CD14-positive monocyte (primary cell): ENCODE measurements at regions not wholly inside any gene's neighbourhood (a gene's known extent, or its start where the extent isn't known, plus 50 kb on each side); places are given as distances from the start of the nearest gene placed in this dataset.

ENCODE experiments used
- DNase-seq, 3 donors: peaks; one replicate each; pipeline ENCODE4 v3.0.0-alpha.2; 2011 to 2022
- H2AFZ ChIP-seq: 2 replicates; pipeline ENCODE4 v1.6.0; 2012; ENCODE audit warnings: mild to moderate bottlenecking, low read depth, low read length, inconsistent platforms; ENCODE audit not compliant: insufficient read depth, poor library complexity, severe bottlenecking
- H3K27ac ChIP-seq, 2 donors: 1 replicate in 1 of 2; 2 replicates in 1 of 2; pipeline ENCODE4 v1.5.1; 2012 to 2013; ENCODE audit warnings: low read length in 2 of 2, control low read depth in 1 of 2, inconsistent platforms in 1 of 2, low read depth in 1 of 2, mild to moderate bottlenecking in 1 of 2
- H3K27me3 ChIP-seq, 2 donors: one replicate each; pipeline versions ENCODE4 v1.6.0 to v1.6.1; 2011 to 2013; ENCODE audit warnings: low read length in 2 of 2; ENCODE audit not compliant: control insufficient read depth in 2 of 2, insufficient read depth in 2 of 2
- H3K36me3 ChIP-seq, 2 donors: replicated peaks in 1 of 2; 1 replicate in 1 of 2; 2 replicates in 1 of 2; pipeline versions ENCODE4 v1.5.1 to v1.6.1; 2012 to 2013; ENCODE audit warnings: low read length in 2 of 2, control low read depth in 1 of 2, inconsistent platforms in 1 of 2, mild to moderate bottlenecking in 1 of 2; ENCODE audit not compliant: insufficient read depth in 2 of 2, control insufficient read depth in 1 of 2
- H3K4me1 ChIP-seq, 2 donors: 1 replicate in 1 of 2; 2 replicates in 1 of 2; pipeline versions ENCODE4 v1.5.1 to v1.6.1; 2012 to 2013; ENCODE audit warnings: low read length in 2 of 2, control low read depth in 1 of 2, inconsistent platforms in 1 of 2, mild to moderate bottlenecking in 1 of 2, moderate library complexity in 1 of 2; ENCODE audit not compliant: insufficient read depth in 2 of 2, control insufficient read depth in 1 of 2
- H3K4me2 ChIP-seq: replicated peaks from 2 replicates; pipeline ENCODE3; 2012; ENCODE audit warnings: low read length, moderate library complexity, mild to moderate bottlenecking; ENCODE audit not compliant: poor library complexity, severe bottlenecking; ENCODE audit errors: extremely low read depth
- H3K4me3 ChIP-seq, 3 experiments: fragments of 200-600 bp in 1 of 3; sonication (generic) in 1 of 3; replicated peaks in 1 of 3; 1 replicate in 2 of 3; 2 replicates in 1 of 3; pipeline ENCODE4 v1.5.1; 2011 to 2013; ENCODE audit warnings: low read length in 3 of 3, mild to moderate bottlenecking in 3 of 3, control low read depth in 2 of 3, low read depth in 2 of 3, inconsistent platforms in 1 of 3, moderate library complexity in 1 of 3
- H3K79me2 ChIP-seq: 2 replicates; pipeline ENCODE4 v1.6.0; 2012; ENCODE audit warnings: mild to moderate bottlenecking, control low read depth, inconsistent platforms, low read length, moderate library complexity; ENCODE audit not compliant: insufficient read depth
- H3K9ac ChIP-seq: 2 replicates; pipeline ENCODE4 v1.6.0; 2017; ENCODE audit warnings: low read length, mild to moderate bottlenecking; ENCODE audit not compliant: insufficient read depth, poor library complexity, severe bottlenecking
- H3K9me3 ChIP-seq, 2 donors: replicated peaks in 1 of 2; 1 replicate in 1 of 2; 2 replicates in 1 of 2; pipeline versions ENCODE4 v1.5.1 to v1.6.1; 2012 to 2013; ENCODE audit warnings: low read length in 2 of 2, control low read depth in 1 of 2; ENCODE audit not compliant: control insufficient read depth in 1 of 2, insufficient read depth in 1 of 2
- H4K20me1 ChIP-seq: 2 replicates; pipeline ENCODE4 v1.6.0; 2012; ENCODE audit warnings: mild to moderate bottlenecking, low read length, control low read depth, moderate library complexity; ENCODE audit not compliant: insufficient read depth
- H3K27ac Mint-ChIP-seq, 7 donors: one replicate each; pipeline ENCODE4 v1.8.0; 2020; ENCODE audit warnings: mild to moderate bottlenecking in 7 of 7, mixed read lengths in 7 of 7, moderate library complexity in 6 of 7, inconsistent platforms in 2 of 7
- H3K27me3 Mint-ChIP-seq, 3 donors: one replicate each; pipeline ENCODE4 v1.8.0; 2021 to 2022; ENCODE audit warnings: low read depth in 3 of 3, mild to moderate bottlenecking in 3 of 3, mixed read lengths in 3 of 3, moderate library complexity in 3 of 3, inconsistent platforms in 1 of 3
- H3K36me3 Mint-ChIP-seq, 2 donors: one replicate each; pipeline ENCODE4 v1.8.0; 2020; ENCODE audit warnings: mixed read lengths in 2 of 2, inconsistent platforms in 1 of 2, mild to moderate bottlenecking in 1 of 2
- H3K4me1 Mint-ChIP-seq: one replicate; pipeline ENCODE4 v1.8.0; 2020; ENCODE audit warnings: mild to moderate bottlenecking, mixed read lengths
- H3K4me3 Mint-ChIP-seq, 2 donors: one replicate each; pipeline ENCODE4 v1.8.0; 2020; ENCODE audit warnings: mild to moderate bottlenecking in 2 of 2, mixed read lengths in 2 of 2, moderate library complexity in 1 of 2
- H3K9me3 Mint-ChIP-seq, 7 donors: one replicate each; pipeline ENCODE4 v1.8.0; 2020 to 2022; ENCODE audit warnings: mixed read lengths in 7 of 7, mild to moderate bottlenecking in 6 of 7, moderate library complexity in 6 of 7, inconsistent platforms in 2 of 7
- WGBS: methylation state at CpG from one replicate; pipeline ENCODE4 v1.1.5; 2013; ENCODE audit warnings: missing lambda C conversion rate; ENCODE audit not compliant: insufficient coverage; 5-methylcytosine and 5-hydroxymethylcytosine counted together
- intact Hi-C, 2 donors: fragments of 100-400 bp; cut with micrococcal nuclease; formaldehyde crosslinking; loops; one replicate each; pipeline versions ENCODE4 v1.15.0 to v1.15.1; 2023
- TF ChIP-seq, protein P1 (sequence below): fragments of 200-600 bp; IDR thresholded peaks from one replicate; pipeline ENCODE4 v1.8.0; 2022; ENCODE audit warnings: antibody characterized with exemption, mild to moderate bottlenecking

- Histone ChIP-seq H3K4me3 (no peak overlapping the region), H4K20me1 (no peaks in the 10 kb centered on the region), H3K4me2 (no peak overlapping the region), H3K27me3 (no peaks in the 10 kb centered on the region), H3K27ac (no peak overlapping the region), H3K9ac (no peak overlapping the region), H2AFZ (no peak overlapping the region), H3K4me1 (no peaks in the 10 kb centered on the region), H3K36me3 (no peaks in the 10 kb centered on the region), H3K9me3 (peaks cover 5 to 17% of the 10 kb centered on the region in 2 donors), H3K79me2 (no peaks in the 10 kb centered on the region)
- Mint-ChIP-seq H3K27ac (no peak overlapping the region), H3K4me1 (no peaks in the 10 kb centered on the region), H3K4me3 (no peak overlapping the region), H3K27me3 (peaks cover 0 to 5% (median 2%) of the 10 kb centered on the region in 3 donors), H3K9me3 (peaks cover 3 to 26% (median 13%) of the 10 kb centered on the region in 7 donors), H3K36me3 (no peaks in the 10 kb centered on the region)
- 96% methylated on average over 7 of the region's 11 CpGs for whole genome bisulfite sequencing
- TF ChIP-seq, protein P1, sequence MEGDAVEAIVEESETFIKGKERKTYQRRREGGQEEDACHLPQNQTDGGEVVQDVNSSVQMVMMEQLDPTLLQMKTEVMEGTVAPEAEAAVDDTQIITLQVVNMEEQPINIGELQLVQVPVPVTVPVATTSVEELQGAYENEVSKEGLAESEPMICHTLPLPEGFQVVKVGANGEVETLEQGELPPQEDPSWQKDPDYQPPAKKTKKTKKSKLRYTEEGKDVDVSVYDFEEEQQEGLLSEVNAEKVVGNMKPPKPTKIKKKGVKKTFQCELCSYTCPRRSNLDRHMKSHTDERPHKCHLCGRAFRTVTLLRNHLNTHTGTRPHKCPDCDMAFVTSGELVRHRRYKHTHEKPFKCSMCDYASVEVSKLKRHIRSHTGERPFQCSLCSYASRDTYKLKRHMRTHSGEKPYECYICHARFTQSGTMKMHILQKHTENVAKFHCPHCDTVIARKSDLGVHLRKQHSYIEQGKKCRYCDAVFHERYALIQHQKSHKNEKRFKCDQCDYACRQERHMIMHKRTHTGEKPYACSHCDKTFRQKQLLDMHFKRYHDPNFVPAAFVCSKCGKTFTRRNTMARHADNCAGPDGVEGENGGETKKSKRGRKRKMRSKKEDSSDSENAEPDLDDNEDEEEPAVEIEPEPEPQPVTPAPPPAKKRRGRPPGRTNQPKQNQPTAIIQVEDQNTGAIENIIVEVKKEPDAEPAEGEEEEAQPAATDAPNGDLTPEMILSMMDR: no peak
- no peak for DNase-seq
- intact Hi-C loops: no loop called here
These were observed 1343.8 kb downstream of the TBC1D22A start for GRCh38 chr22:48106215-48106614.

DNA sequence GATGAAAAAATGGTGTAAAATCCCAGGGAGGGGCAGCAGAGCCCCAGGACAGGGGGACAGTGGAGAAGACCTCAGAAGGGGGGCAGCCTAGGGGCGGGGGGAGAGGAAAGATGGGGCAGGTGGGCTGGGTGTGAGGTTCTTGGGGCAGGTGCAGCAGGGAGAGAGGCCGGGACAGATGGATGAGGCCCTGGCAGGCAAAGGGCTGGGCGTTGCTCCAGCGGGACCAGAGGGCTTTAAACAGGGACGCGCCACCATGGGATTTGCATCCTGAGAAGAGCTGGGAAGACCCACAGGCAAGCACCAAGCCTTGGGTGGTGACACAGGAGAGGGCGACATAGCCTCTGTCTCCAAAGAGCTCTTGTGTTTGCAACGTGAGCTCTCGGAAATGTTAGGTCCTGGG lies 1342.8 kb downstream of the TBC1D22A start:
- Histone ChIP-seq H4K20me1 (no peaks in the 10 kb centered on the region), H3K79me2 (no peaks in the 10 kb centered on the region), H3K27ac (no peak overlapping the region), H2AFZ (no peak overlapping the region), H3K36me3 (no peaks in the 10 kb centered on the region), H3K4me1 (no peaks in the 10 kb centered on the region), H3K4me2 (no peak overlapping the region), H3K27me3 (no peaks in the 10 kb centered on the region), H3K9ac (no peak overlapping the region), H3K4me3 (no peak overlapping the region), H3K9me3 (peaks cover 5 to 17% of the 10 kb centered on the region in 2 donors)
- TF ChIP-seq, protein P1: no peak
- H3K4me1 Mint-ChIP-seq: peaks cover 3% of the 10 kb centered on the region
- intact Hi-C loops: no loop called here
- no peak for DNase-seq
- H3K27me3 Mint-ChIP-seq: peaks cover 2 to 5% (median 5%) of the 10 kb centered on the region in 3 donors
- H3K27ac Mint-ChIP-seq: no peak overlapping the region
- H3K4me3 Mint-ChIP-seq: no peak overlapping the region
- no peaks in the 10 kb centered on the region for H3K36me3 Mint-ChIP-seq
- WGBS: 89% methylated on average over 6 of the region's 9 CpGs
- peaks cover 3 to 26% (median 13%) of the 10 kb centered on the region in 7 donors for H3K9me3 Mint-ChIP-seq
